Smooth muscle cell (in vitro differentiated cells): ENCODE measurements at regions not wholly inside any gene's neighbourhood (a gene's known extent, or its start where the extent isn't known, plus 50 kb on each side); places are given as distances from the start of the nearest gene placed in this dataset.

Experiments used
- DNase-seq: peaks from one replicate; lab custom pipeline; 2025; ENCODE audit not compliant: unreplicated experiment; lab: John Stamatoyannopoulos, UW
- H2AFZ ChIP-seq: fragments of 200-600 bp; sonication (generic); 2 replicates; pipeline ENCODE4 v1.6.0; 2016; ENCODE audit warnings: antibody characterized with exemption, low read depth, mild to moderate bottlenecking
- H3F3A ChIP-seq: fragments of 200-600 bp; sonication (generic); 2 replicates; pipeline ENCODE4 v1.6.0; 2017; ENCODE audit warnings: antibody characterized with exemption, low read depth
- H3K27ac ChIP-seq: fragments of 200-600 bp; sonication (generic); 2 replicates; pipeline ENCODE4 v1.5.1; 2016; ENCODE audit warnings: low read depth, mild to moderate bottlenecking
- H3K27me3 ChIP-seq: fragments of 200-600 bp; sonication (generic); 2 replicates; pipeline ENCODE4 v1.6.1; 2016; ENCODE audit warnings: low read depth, mild to moderate bottlenecking
- H3K36me3 ChIP-seq: fragments of 200-600 bp; sonication (generic); 2 replicates; pipeline ENCODE4 v1.5.1; 2016; ENCODE audit warnings: low read depth
- H3K4me1 ChIP-seq: fragments of 200-600 bp; sonication (generic); 2 replicates; pipeline ENCODE4 v1.5.1; 2016; ENCODE audit warnings: low read depth
- H3K4me2 ChIP-seq: fragments of 200-600 bp; sonication (generic); 2 replicates; pipeline ENCODE4 v1.6.0; 2016; ENCODE audit warnings: mild to moderate bottlenecking
- H3K4me3 ChIP-seq: fragments of 200-600 bp; sonication (generic); 2 replicates; pipeline ENCODE4 v1.5.1; 2016; ENCODE audit warnings: mild to moderate bottlenecking
- H3K79me2 ChIP-seq: fragments of 200-600 bp; sonication (generic); 2 replicates; pipeline ENCODE4 v1.6.0; 2016; ENCODE audit warnings: low read depth, mild to moderate bottlenecking
- H3K9ac ChIP-seq: fragments of 200-600 bp; sonication (generic); 2 replicates; pipeline ENCODE4 v1.6.0; 2016; ENCODE audit warnings: low read depth
- H3K9me3 ChIP-seq: fragments of 200-600 bp; sonication (generic); replicated peaks from 2 replicates; pipeline ENCODE4 v1.5.1; 2016; ENCODE audit warnings: low read depth
- H4K20me1 ChIP-seq: fragments of 200-600 bp; sonication (generic); 2 replicates; pipeline ENCODE4 v1.6.0; 2016; ENCODE audit warnings: low read depth
- WGBS: methylation state at CpG from one replicate; pipeline ENCODE4 v1.1.7; 2016; ENCODE audit warnings: low lambda C conversion rate; 5-methylcytosine and 5-hydroxymethylcytosine counted together
- TF ChIP-seq, protein P1 (sequence below): fragments of 200-600 bp; sonication (generic); IDR thresholded peaks from 2 replicates; pipeline ENCODE4 v1.5.1; 2017; ENCODE audit warnings: borderline replicate concordance, mild to moderate bottlenecking, antibody characterized with exemption; ENCODE audit not compliant: insufficient read depth, poor library complexity, severe bottlenecking

DNA sequence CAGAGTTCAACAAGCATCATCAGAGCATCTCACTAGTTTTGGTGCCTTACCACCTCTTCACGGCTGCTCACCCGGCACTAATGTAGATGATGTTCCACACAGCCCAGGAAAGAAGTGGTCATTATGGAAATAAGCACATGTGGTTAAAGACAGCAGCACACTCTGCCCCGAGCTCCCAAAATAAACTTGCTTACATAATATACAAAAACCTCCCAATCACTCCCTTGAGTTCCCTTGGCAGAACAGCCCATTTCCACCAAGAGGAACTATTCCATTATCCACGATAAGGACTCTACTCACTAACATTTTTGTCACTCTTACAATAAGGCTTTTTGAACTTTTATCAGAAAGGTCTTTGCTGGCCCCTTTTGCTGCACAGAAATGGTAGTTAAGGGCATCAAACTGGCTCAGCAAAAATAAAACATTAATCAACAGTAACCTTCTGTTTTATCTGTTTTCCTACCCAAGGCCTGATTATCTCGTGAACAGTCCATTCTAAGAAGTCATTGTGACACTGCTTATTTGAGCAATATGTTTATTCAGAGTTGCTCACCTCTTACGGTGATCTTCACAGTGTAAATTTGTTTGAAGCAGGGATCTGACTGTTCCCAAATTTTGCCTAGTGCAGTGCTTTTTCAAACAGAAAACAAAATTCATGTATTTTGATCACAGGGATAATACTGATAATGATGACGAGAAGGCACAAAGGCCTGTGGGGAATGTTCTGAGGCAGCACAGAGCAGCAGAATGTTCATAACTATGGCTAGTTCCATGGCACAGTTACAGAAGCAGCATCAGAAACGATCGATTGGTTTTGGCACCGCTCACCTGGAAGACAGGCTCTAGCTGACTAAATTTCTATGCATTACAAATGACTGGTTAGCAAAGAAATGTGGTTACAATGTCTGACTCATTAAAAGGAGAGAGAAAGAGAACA is 399.8 kb upstream of the PIK3R1 start:
- Histone ChIP-seq H3K4me3 (no peak overlapping the region), H3K27ac (no peak overlapping the region), H4K20me1 (no peaks in the 10 kb centered on the region), H3K36me3 (no peaks in the 10 kb centered on the region), H3K9me3 (no peaks in the 10 kb centered on the region), H3K4me1 (no peaks in the 10 kb centered on the region), H3K27me3 (no peaks in the 10 kb centered on the region), H3K9ac (no peak overlapping the region), H3K79me2 (no peaks in the 10 kb centered on the region), H3F3A (no peaks in the 10 kb centered on the region), H3K4me2 (no peak overlapping the region), H2AFZ (no peak overlapping the region)
- no peak for DNase-seq
- WGBS, result 81% methylated on average over 10 of the region's 10 CpGs
- TF ChIP-seq, protein P1, sequence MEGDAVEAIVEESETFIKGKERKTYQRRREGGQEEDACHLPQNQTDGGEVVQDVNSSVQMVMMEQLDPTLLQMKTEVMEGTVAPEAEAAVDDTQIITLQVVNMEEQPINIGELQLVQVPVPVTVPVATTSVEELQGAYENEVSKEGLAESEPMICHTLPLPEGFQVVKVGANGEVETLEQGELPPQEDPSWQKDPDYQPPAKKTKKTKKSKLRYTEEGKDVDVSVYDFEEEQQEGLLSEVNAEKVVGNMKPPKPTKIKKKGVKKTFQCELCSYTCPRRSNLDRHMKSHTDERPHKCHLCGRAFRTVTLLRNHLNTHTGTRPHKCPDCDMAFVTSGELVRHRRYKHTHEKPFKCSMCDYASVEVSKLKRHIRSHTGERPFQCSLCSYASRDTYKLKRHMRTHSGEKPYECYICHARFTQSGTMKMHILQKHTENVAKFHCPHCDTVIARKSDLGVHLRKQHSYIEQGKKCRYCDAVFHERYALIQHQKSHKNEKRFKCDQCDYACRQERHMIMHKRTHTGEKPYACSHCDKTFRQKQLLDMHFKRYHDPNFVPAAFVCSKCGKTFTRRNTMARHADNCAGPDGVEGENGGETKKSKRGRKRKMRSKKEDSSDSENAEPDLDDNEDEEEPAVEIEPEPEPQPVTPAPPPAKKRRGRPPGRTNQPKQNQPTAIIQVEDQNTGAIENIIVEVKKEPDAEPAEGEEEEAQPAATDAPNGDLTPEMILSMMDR, result no peak

DNA sequence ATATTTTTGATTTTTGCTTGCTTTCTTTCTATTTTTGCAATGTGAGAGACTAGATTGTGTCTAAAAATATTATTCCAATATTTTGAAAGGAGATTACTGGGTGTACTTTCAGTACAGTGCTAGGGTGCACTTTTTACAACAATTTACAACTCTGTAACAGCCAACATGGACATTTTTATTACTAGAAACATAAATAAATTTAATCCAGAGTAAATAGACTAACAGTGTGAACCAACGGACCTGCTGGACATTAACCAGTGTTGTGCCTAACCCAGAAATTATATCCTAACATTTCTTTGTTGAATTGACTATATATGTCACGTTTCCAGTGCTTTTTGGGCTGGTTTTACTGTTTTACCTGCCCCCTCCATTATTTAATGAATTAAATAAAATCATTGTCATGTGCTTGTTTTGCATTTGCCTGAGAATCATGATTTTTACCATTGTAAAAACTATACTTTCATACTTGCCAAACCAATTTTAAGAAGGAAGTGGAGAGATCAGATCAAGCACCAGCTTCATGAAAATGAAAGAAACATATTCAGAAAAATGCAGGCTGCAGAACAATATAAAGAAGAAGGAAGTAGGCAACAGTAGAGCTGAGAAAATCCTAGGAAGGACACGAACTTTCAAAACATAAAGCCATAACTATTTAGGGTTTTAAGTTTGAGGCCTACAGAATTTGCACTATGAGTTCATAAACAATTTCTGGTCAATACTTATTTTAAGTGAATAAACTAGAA is 400.8 kb upstream of the PIK3R1 start:
- Histone ChIP-seq H2AFZ (no peak overlapping the region), H3F3A (no peaks in the 10 kb centered on the region), H3K79me2 (no peaks in the 10 kb centered on the region), H3K4me2 (no peak overlapping the region), H3K27me3 (no peaks in the 10 kb centered on the region), H3K4me3 (no peak overlapping the region), H4K20me1 (no peaks in the 10 kb centered on the region), H3K36me3 (no peaks in the 10 kb centered on the region), H3K9me3 (no peaks in the 10 kb centered on the region), H3K9ac (no peak overlapping the region), H3K27ac (no peak overlapping the region), H3K4me1 (no peaks in the 10 kb centered on the region)
- DNase-seq, result no peak
- WGBS, result 63% methylated on average over 3 of the region's 3 CpGs
- TF ChIP-seq, protein P1, result no peak

DNA sequence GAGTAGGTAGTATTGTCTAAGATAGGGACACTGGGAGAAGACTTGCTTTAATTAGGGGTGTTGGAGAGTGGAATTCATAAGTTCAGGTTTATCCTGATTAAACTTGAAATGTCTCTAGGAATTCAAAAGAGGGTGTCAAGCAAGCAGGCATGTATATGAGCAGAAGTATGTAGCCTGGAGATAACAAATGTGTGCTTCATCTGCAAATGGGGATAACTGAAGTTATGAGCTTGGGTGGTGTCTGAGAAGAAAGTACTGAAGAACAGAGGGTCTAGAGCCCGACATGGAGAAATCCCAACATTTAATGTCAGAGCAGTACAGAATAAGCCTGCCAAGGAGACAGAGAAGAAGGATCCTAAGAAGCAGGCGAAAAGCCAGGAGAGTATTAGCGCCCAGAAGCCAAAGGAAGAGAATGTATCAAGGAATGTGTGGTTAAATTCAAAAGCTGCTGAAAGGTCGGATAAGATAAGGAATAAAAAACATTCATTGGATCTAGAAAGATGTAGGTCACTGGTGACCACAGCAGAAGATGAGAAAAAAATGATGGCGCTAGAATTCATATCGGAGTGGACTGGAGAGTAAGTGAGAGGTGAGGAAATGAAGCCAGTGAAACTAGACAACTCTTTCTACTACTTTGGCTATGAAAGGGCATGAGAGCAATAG is 401.5 kb upstream of the PIK3R1 start:
- 70% methylated on average over 6 of the region's 6 CpGs for WGBS

More for the DNA sequence above, 401.5 kb upstream of the PIK3R1 start:
- Histone ChIP-seq H3K4me1 (no peaks in the 10 kb centered on the region), H3K27ac (no peak overlapping the region), H3K27me3 (no peaks in the 10 kb centered on the region), H2AFZ (no peak overlapping the region), H4K20me1 (no peaks in the 10 kb centered on the region), H3K4me3 (no peak overlapping the region), H3K79me2 (no peaks in the 10 kb centered on the region), H3F3A (no peaks in the 10 kb centered on the region), H3K9ac (no peak overlapping the region), H3K9me3 (no peaks in the 10 kb centered on the region), H3K4me2 (no peak overlapping the region), H3K36me3 (no peaks in the 10 kb centered on the region)
- TF ChIP-seq, protein P1, result no peak
- no peak for DNase-seq
